Neural crest cell (in vitro differentiated cells): ENCODE measurements at regions not wholly inside any gene's neighbourhood (a gene's known extent, or its start where the extent isn't known, plus 50 kb on each side); places are given as distances from the start of the nearest gene placed in this dataset.
"Not testable (repeated sequence)": the region's sequence is repeated elsewhere in the genome, so short reads cannot be mapped to it uniquely, and the experiment has no call there.

Experiments used
- DNase-seq: peaks from one replicate; pipeline ENCODE4 v3.0.0; 2021; ENCODE audit warnings: low read depth, mixed read lengths, low spot score
- H3K27ac Mint-ChIP-seq: one replicate; pipeline ENCODE4 v1.8.0; 2021; ENCODE audit warnings: mild to moderate bottlenecking, mixed read lengths; ENCODE audit not compliant: unreplicated experiment
- H3K27me3 Mint-ChIP-seq: 2 replicates; pipeline ENCODE4 v1.8.0; 2021; ENCODE audit warnings: low read depth, mild to moderate bottlenecking, mixed read lengths
- H3K36me3 Mint-ChIP-seq: 2 replicates; pipeline ENCODE4 v1.8.0; 2021; ENCODE audit warnings: low read depth, mild to moderate bottlenecking, mixed read lengths
- H3K4me1 Mint-ChIP-seq: 2 replicates; pipeline ENCODE4 v1.8.0; 2021; ENCODE audit warnings: mixed read lengths
- H3K4me3 Mint-ChIP-seq: one replicate; pipeline ENCODE4 v1.8.0; 2021; ENCODE audit warnings: mild to moderate bottlenecking, mixed read lengths
- H3K9me3 Mint-ChIP-seq: 2 replicates; pipeline ENCODE4 v1.8.0; 2021; ENCODE audit warnings: mixed read lengths
- TF ChIP-seq, protein P1 (sequence below): fragments of 200-600 bp; sonication (generic); conservative IDR thresholded peaks from 2 replicates; pipeline ENCODE4 v1.5.0; 2021; ENCODE audit warnings: antibody characterized with exemption, mild to moderate bottlenecking

DNA sequence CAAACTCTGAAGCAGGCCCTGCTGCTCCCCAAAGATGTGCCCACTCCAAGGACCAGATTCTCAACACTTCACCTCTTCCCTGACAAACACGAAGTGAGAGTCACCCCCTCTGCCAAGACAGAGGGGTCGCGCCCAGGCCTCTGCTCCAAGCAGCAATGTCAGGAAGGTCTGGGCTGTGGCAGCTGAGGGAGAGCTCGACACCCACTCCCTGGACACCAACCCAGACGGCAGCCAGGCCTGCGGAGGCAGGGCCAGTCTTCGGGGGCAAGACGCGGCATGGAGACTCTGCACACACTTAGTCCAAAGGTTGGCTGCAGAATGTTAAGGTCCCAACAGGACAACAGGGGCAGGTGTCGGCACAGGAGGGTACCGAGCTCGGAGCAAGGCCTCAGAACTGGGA lies 144.2 kb downstream of the DLL1 start:
- Mint-ChIP-seq H3K36me3 (no peaks in the 10 kb centered on the region), H3K9me3 (peaks cover 7% of the 10 kb centered on the region), H3K4me1 (peaks cover 23% of the 10 kb centered on the region), H3K27ac (no peak overlapping the region), H3K27me3 (peaks cover 23% of the 10 kb centered on the region), H3K4me3 (no peak overlapping the region)
- TF ChIP-seq, protein P1, sequence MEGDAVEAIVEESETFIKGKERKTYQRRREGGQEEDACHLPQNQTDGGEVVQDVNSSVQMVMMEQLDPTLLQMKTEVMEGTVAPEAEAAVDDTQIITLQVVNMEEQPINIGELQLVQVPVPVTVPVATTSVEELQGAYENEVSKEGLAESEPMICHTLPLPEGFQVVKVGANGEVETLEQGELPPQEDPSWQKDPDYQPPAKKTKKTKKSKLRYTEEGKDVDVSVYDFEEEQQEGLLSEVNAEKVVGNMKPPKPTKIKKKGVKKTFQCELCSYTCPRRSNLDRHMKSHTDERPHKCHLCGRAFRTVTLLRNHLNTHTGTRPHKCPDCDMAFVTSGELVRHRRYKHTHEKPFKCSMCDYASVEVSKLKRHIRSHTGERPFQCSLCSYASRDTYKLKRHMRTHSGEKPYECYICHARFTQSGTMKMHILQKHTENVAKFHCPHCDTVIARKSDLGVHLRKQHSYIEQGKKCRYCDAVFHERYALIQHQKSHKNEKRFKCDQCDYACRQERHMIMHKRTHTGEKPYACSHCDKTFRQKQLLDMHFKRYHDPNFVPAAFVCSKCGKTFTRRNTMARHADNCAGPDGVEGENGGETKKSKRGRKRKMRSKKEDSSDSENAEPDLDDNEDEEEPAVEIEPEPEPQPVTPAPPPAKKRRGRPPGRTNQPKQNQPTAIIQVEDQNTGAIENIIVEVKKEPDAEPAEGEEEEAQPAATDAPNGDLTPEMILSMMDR, result no peak
- DNase-seq, result no peak

DNA sequence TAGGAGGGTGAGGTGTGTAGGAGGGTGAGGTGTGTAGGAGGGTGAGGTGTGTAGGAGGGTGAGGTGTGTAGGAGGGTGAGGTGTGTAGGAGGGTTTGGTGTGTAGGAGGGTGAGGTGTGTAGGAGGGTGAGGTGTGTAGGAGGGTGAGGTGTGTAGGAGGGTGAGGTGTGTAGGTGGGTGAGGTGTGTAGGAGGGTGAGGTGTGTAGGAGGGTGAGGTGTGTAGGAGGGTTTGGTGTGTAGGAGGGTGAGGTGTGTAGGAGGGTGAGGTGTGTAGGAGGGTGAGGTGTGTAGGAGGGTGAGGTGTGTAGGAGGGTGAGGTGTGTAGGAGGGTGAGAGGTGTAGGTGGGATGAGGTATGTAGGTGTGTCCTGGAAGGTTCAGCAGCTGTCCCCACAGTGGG lies 144.7 kb downstream of the DLL1 start:
- not testable (repeated sequence) for H3K36me3 Mint-ChIP-seq, H3K4me3 Mint-ChIP-seq, H3K9me3 Mint-ChIP-seq, DNase-seq, H3K27ac Mint-ChIP-seq
- H3K27me3 Mint-ChIP-seq, result peaks cover 19% of the 10 kb centered on the region
- peaks cover 18% of the 10 kb centered on the region for H3K4me1 Mint-ChIP-seq

DNA sequence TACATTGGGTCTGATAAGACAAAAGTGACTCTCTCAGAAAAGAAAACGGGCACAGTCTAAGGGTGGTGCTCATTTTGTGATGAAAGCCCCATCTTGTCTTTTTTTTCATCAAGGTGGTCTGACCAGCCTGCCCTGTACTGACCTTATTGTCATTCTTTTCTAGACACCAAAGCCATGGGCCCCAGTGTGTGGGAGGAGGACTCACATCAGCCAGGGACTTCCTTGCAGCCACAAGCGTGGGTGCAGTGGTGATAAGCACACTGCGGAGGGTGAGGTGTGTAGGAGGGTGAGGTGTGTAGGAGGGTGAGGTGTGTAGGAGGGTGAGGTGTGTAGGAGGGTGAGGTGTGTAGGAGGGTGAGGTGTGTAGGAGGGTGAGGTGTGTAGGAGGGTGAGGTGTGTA lies 145.2 kb downstream of the DLL1 start:
- H3K27ac Mint-ChIP-seq, H3K36me3 Mint-ChIP-seq, DNase-seq, H3K9me3 Mint-ChIP-seq, H3K4me3 Mint-ChIP-seq: not testable (repeated sequence)
- peaks cover 13% of the 10 kb centered on the region for H3K4me1 Mint-ChIP-seq
- peaks cover 19% of the 10 kb centered on the region for H3K27me3 Mint-ChIP-seq

DNA sequence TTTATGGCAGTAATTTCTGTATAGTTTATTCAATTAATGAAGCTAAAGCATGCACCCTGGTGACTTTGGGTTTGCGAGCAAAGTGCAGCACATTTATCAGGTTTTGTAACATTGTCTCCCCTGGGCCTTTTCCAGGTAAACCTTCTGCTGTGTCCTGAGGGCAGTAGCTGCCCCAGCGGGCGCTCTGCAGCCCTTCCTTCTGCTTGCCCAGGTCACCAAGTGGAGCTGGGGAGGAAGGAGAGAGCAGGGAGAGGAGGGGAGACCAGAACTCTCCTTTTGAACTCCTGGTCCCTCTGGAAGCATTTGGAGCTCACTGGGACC lies 145.6 kb downstream of the DLL1 start:
- Mint-ChIP-seq H3K4me3 (no peak overlapping the region), H3K27ac (no peak overlapping the region), H3K36me3 (no peaks in the 10 kb centered on the region), H3K4me1 (peaks cover 11% of the 10 kb centered on the region), H3K9me3 (peaks cover 7% of the 10 kb centered on the region), H3K27me3 (peaks cover 19% of the 10 kb centered on the region)
- no peak for DNase-seq
- TF ChIP-seq, protein P1, result no peak

DNA sequence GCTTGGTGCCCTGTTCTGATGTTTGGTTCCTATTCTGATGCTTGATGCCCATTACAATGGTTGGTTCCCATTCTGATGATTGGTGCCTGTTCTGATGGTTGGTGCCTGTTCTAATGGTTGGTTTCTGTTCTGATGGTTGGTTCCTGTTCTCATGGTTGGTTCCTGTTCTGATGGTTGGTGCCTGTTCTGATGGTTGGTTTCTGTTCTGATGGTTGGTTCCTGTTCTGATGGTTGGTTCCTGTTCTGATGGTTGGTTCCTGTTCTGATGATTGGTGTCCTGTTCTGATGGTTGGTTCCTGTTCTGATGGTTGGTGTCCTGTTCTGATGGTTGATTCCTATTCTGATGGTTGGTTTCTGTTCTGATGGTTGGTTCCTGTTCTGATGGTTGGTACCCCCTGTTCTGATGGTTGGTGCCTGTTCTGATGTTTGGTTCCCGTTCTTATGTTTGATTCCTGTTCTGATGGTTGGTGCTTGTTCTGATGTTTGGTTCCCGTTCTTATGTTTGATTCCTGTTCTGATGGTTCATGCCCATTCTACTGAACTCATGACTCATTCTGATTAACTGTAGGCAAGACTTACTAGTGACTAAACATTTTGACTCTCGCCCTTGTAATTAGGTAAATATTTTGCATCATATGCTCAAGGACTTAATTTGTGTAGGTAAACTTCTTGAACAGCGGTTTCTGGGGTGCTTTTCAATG lies 146.2 kb downstream of the DLL1 start:
- Mint-ChIP-seq H3K4me1 (peaks cover 11% of the 10 kb centered on the region), H3K36me3 (no peaks in the 10 kb centered on the region), H3K9me3 (peaks cover 7% of the 10 kb centered on the region), H3K4me3 (no peak overlapping the region), H3K27ac (no peak overlapping the region), H3K27me3 (peaks cover 19% of the 10 kb centered on the region)
- TF ChIP-seq, protein P1, result no peak
- DNase-seq, result no peak

DNA sequence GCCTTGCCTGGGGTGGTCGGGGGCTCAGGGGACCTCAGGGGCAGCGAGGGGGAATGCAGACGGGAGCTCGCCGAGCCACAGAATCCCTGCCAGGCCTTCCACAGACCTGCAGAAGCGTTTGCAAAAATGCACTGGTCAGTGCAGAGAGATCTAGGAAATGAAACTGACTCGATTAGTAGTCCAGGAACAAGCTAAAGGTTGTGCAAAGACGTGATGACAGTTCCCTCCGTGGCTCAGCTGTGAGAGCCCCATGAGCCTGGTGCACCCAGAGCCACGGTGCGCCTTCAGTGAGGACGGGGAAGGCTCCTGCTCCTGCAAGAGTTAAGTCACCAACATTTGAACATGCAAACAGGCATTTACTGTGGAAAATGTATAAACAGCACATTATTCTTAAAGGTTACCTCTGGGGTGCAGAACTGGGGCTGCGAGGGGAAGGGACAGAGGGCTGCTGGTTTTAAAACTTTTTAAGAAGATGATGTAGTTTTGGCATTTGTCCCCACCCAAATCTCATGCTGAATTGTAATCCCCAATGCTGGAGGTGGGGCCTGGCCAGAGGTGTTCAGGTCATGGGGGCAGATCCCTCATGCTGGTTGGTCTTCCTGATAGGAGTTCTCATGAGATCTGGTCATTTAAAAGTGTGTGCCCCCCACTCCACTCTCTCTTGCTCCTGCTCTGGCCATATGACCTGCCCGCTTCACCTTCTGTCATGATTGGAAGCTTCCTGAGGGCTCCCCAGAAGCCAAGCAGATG lies 147.3 kb downstream of the DLL1 start:
- H3K4me3 Mint-ChIP-seq, result no peak overlapping the region
- no peaks in the 10 kb centered on the region for H3K36me3 Mint-ChIP-seq

More for the DNA sequence above, 147.3 kb downstream of the DLL1 start:
- Mint-ChIP-seq H3K9me3 (peaks cover 8% of the 10 kb centered on the region), H3K27ac (no peak overlapping the region), H3K4me1 (peaks cover 10% of the 10 kb centered on the region), H3K27me3 (peaks cover 19% of the 10 kb centered on the region)
- no peak for DNase-seq
- TF ChIP-seq, protein P1, result no peak
